GM21825 (cell line): ENCODE measurements at regions not wholly inside any gene's neighbourhood (a gene's known extent, or its start where the extent isn't known, plus 50 kb on each side); places are given as distances from the start of the nearest gene placed in this dataset.

Source experiments
- ATAC-seq: cut with Tn5 transposase; IDR thresholded peaks from one replicate; pipeline ENCODE4 v1.9.1; 2021; ENCODE audit warnings: mild to moderate bottlenecking, moderate library complexity; ENCODE audit not compliant: unreplicated experiment

GRCh38 chr18:26705757-26706156 lies 157.4 kb upstream of the KCTD1 start:
- no peak for ATAC-seq

GRCh38 chr18:26703170-26703930 lies 155.0 kb upstream of the KCTD1 start:
- ATAC-seq, result no peak

- no peak for ATAC-seq
Measured at GRCh38 chr18:26702086-26702485, 153.7 kb upstream of the KCTD1 start.

- ATAC-seq, result no peak
Measured at GRCh38 chr18:26700728-26701127, 152.4 kb upstream of the KCTD1 start.

- no peak for ATAC-seq
Measured at GRCh38 chr18:26700201-26700600, 151.8 kb upstream of the KCTD1 start.

DNA sequence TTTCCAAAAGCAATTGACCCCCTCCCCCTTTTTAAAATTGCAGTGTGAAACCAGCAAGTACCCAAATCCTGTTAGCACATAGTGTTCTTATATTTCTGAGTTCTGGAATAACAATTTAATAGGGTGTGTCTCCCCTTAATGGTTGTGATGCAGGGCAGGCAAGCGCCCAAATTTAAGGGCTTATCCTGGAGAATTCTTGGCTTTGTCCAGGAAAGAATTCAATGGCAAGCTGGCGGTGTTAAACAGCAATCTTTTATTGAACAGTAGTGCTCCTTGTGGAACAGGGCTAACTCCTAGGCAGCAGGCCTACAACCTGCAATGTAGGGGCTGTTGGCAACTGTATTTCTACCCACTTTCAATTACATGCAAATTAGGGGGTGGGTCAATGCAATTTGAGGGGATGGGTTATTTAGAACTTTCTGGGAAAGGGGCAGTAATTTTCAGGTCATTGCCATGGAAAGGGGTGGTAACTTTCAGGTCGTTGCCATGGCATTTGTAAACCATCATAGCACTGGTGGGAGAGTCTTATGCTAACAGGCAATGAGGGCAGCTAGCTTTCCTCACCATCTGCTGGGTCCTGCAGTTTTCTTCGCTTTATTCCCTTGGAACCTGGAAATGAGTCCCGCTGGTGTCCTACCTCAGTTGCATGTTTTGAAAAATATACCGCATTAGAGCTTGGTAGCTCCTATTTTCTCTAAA lies 149.0 kb upstream of the KCTD1 start:
- no peak for ATAC-seq

- no peak for ATAC-seq
Measured at GRCh38 chr18:26696786-26697185, 148.4 kb upstream of the KCTD1 start.

DNA sequence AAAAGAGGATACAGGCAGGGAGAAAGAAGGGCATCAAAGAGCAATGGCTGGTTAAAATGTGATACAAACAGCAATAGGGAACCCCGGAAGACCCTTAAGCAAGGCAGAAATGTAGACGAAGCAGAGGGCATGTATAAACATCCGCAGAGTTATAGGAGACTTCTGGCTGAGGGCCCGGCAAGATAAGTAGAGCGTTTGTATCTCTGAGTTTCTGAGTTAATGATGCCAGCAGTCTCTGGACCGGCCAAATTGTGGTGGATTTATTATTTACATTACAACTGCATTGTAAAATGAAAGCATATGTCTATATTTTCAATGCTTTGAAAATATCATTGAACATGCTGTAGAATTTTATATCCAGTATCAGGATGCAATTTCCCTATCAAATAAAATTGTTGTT lies 148.0 kb upstream of the KCTD1 start:
- no peak for ATAC-seq

DNA sequence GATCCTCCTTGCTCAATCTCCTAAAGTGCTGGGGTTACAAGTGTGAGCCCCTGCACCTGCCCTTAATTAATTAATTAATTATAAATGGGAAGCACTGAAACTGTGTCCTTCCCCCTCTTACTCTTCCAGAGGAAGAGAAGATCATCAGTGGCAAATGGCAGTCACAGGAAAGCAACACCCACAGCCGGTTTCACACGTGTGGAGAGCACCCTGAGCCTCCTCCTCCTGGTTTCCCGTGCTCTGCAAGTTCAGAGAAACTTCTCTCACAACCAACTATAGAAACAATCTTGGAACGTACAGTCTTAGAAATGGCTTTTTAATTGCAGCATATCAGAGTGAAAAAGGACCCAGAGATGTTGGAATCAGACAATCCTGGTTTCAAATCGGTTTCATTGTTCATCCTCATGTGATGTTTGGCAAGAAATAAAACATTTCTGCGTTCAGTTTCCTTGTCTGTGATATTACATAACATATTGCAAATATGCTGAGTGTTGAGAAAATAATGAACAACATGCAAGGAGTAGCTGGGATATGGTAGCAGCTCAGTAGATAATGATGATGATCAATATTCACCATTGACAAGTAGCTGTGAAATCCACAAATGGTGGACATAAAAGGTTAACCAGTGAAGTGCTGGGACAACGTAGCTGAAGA lies 141.0 kb upstream of the KCTD1 start:
- no peak for ATAC-seq

GRCh38 chr18:26686532-26686931 lies 138.2 kb upstream of the KCTD1 start:
- no peak for ATAC-seq

- ATAC-seq, result no peak
Measured at GRCh38 chr18:26685438-26686157, 137.2 kb upstream of the KCTD1 start.

- ATAC-seq, result no peak
Measured at GRCh38 chr18:26677957-26678356, 129.6 kb upstream of the KCTD1 start.

DNA sequence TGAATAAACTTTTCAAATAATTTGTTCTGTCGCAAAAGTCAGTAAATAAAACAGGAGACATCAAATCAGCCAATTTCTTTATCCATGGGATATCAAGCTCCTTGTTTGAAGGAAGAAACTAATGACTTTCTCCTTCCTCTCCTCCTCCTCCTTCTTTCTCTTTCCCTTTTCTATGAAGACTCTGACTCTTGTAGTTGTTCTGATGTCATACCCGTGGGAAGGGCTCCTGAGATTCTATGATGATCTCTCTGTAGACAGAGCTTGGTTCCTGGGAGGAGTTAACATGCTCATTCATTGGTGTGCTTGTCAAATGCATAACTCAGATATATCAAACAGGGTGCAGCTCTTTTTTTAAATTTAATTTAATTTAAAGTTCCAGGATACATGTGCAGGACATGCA lies 118.7 kb upstream of the KCTD1 start:
- ATAC-seq, result no peak

DNA sequence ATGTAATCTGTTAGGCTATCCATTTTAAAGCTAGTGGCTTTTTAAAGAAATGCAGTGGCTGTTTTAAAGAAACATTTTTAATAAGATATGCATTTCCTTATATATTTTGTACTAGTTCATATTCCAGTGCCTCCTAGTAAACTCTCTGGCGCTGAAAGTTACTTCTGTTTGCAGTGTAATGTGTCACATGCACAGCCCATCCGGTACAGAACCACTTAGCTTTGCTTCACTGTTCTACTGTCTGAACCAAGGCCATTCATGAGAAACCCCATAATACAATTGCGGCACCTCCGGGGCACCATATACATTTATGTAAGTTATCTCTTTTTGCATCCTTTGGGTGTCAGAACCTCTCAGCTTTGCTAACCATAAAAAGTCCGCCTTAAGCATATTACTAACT lies 114.6 kb upstream of the KCTD1 start:
- ATAC-seq, result no peak

- ATAC-seq, result no peak
Measured at GRCh38 chr18:26657631-26658581, 109.6 kb upstream of the KCTD1 start.

DNA sequence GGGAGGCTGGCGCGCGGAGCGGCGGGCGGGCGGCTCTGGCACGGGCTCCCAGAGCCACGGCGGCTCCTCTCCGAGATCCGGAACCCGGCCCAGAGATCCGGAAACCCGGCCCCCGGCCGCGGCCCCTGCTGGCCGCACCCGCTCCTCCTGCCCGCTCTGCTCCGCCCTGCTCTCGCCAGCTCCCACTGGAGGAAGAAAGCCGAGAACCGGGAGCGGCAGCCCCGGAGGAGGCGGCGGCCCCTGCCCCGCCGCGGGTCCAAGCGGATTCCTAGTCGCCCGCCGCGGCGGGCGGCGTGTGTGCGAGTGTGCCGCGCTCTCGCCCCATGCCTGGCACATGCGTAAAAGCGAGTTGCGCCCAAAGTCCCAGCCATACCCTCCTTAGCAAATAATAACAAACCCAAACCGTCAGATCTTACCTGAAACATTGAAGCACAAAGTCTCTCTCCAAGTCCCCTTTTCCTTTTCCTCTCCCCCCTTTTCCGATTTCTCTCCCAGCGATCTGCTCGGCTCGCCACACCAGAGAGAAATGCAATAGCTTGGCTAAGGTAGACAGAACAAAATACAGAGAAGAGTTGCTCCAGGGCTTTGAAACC lies 108.7 kb upstream of the KCTD1 start:
- ATAC-seq, result no peak

DNA sequence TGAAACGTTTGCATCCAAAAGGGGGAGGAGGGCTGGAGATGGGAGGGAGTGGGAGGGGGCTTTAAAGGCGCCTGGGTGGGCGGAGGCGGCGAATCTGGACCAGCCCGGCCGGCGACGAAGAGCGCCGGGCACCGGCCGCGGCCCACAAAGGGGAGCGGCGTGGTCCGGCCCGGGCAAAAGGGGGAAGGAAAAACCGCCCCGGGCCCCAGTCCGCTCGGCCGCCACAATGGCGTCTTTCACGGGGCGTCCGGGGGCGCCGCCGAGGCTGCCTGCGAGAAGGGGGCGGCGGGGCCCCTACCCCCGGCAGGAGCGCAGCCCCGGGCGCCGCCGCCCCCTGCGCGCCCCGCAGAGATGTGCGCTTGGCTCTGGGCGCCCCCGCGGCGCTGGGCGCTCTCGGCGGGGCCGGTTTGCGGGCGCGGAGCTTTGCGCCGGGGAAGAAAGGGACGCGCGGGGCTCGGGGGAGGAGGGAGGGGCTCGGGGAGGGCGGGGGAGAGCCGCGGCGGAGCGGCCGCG lies 108.1 kb upstream of the KCTD1 start:
- ATAC-seq, result no peak

- ATAC-seq, result no peak
Measured at GRCh38 chr18:26655525-26656430, 107.4 kb upstream of the KCTD1 start.
